ENCODE measurements at regions not wholly inside any gene's neighbourhood (a gene's known extent, or its start where the extent isn't known, plus 50 kb on each side); places are given as distances from the start of the nearest gene placed in this dataset.

DNA sequence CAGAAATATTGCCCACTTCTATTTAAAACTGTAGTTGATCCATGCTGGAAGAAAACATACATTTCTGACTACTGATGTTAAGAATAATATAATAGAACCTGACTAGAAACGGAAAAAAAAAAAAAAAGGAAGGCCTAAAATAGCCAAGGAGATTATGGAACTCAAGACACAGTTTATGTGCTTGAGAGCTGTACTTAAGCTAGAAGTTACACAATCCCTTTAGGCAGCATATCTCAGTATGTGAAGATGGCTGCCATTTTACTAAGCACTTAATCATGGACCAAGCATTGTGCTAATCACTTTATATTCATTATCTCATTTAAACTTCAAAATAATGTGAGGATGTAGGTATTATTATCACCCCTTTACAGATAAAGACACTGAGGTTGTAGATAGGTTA, 73.0 kb upstream of the NR4A3 start (continued):
- TF ChIP-seq SAP30 (IDR thresholded peaks at IDR 0.05; ENCODE audit: insufficient read depth, insufficient replicate concordance, low read length) (no peak), TCF12 (IDR thresholded peaks at IDR 0.05; ENCODE audit: low read depth, low read length) (no peak), POLR2AphosphoS5 (IDR thresholded peaks at IDR 0.05; ENCODE audit: low read depth, low read length) (no peak), SP2 (IDR thresholded peaks at IDR 0.05; ENCODE audit: low read length) (no peak), TBP (IDR thresholded peaks at IDR 0.05; ENCODE audit: low read depth, low read length) (no peak)
- TF ChIP-seq, protein P1, sequence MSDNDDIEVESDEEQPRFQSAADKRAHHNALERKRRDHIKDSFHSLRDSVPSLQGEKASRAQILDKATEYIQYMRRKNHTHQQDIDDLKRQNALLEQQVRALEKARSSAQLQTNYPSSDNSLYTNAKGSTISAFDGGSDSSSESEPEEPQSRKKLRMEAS (IDR thresholded peaks at IDR 0.05): no peak
